Ishikawa (cell line): ENCODE measurements at regions not wholly inside any gene's neighbourhood (a gene's known extent, or its start where the extent isn't known, plus 50 kb on each side); places are given as distances from the start of the nearest gene placed in this dataset.

Experiments used
- CREB1 ChIP-seq: IDR thresholded peaks from 2 replicates; pipeline ENCODE4 v1.6.1; 2012; ENCODE audit warnings: low read depth
- EGR1 ChIP-seq: IDR thresholded peaks from 2 replicates; pipeline ENCODE4 v1.6.1; 2012
- EP300 ChIP-seq: IDR thresholded peaks from 2 replicates; pipeline ENCODE4 v1.6.1; 2012; ENCODE audit warnings: borderline replicate concordance
- MAX ChIP-seq: IDR thresholded peaks from 2 replicates; pipeline ENCODE4 v1.6.1; 2012
- RAD21 ChIP-seq: IDR thresholded peaks from 2 replicates; pipeline ENCODE4 v1.6.1; 2012; ENCODE audit warnings: low read depth
- TAF1 ChIP-seq: IDR thresholded peaks from 2 replicates; pipeline ENCODE4 v1.6.1; 2012; ENCODE audit warnings: low read depth, mild to moderate bottlenecking
- USF1 ChIP-seq: IDR thresholded peaks from 2 replicates; pipeline ENCODE4 v1.6.1; 2012
- YY1 ChIP-seq: IDR thresholded peaks from 2 replicates; pipeline ENCODE4 v1.6.1; 2012; ENCODE audit warnings: low read depth

- TF ChIP-seq RAD21, result no peak
- TF ChIP-seq TAF1, result no peak
- TF ChIP-seq EP300, result no peak
- no peak for TF ChIP-seq YY1
- TF ChIP-seq USF1, result no peak
- TF ChIP-seq EGR1, result no peak
- TF ChIP-seq CREB1, result no peak
- TF ChIP-seq MAX, result no peak
Observed at GRCh38 chr5:89470658-89471057, 587.7 kb upstream of the MEF2C start.
